Liver (tissue), 8 donors: ENCODE measurements at regions not wholly inside any gene's neighbourhood (a gene's known extent, or its start where the extent isn't known, plus 50 kb on each side); places are given as distances from the start of the nearest gene placed in this dataset.
"Not testable (repeated sequence)": the region's sequence is repeated elsewhere in the genome, so short reads cannot be mapped to it uniquely, and the experiment has no call there.

Source experiments
- DNase-seq: peaks from one replicate; pipeline ENCODE4 v3.0.0-alpha.2; 2017; ENCODE audit warnings: low spot score
- H3K27ac ChIP-seq, 2 donors: one replicate each; pipeline ENCODE4 v1.7.0; 2013; ENCODE audit warnings: inconsistent platforms in 2 of 2, low read length in 2 of 2, control low read depth in 1 of 2, low read depth in 1 of 2, mild to moderate bottlenecking in 1 of 2
- H3K27me3 ChIP-seq, 4 donors: one replicate each; pipeline versions ENCODE4 v1.6.1 to v1.7.0; 2013; ENCODE audit warnings: low read length in 3 of 4, inconsistent platforms in 1 of 4, mild to moderate bottlenecking in 1 of 4, moderate library complexity in 1 of 4; ENCODE audit not compliant: control insufficient read depth in 4 of 4, insufficient read depth in 4 of 4
- H3K36me3 ChIP-seq, 4 donors: one replicate each; pipeline versions ENCODE4 v1.6.1 to v1.7.0; 2013; ENCODE audit warnings: low read length in 3 of 4, mild to moderate bottlenecking in 3 of 4, low read depth in 1 of 4, moderate library complexity in 1 of 4; ENCODE audit not compliant: control insufficient read depth in 4 of 4, insufficient read depth in 3 of 4
- H3K4me1 ChIP-seq, 4 donors: one replicate each; pipeline versions ENCODE4 v1.6.1 to v1.7.0; 2013; ENCODE audit warnings: low read length in 3 of 4, mild to moderate bottlenecking in 3 of 4, moderate library complexity in 1 of 4; ENCODE audit not compliant: control insufficient read depth in 4 of 4, insufficient read depth in 4 of 4
- H3K4me3 ChIP-seq, 3 donors: one replicate each; pipeline versions ENCODE4 v1.6.1 to v1.7.0; 2013; ENCODE audit warnings: low read length in 3 of 3, control low read depth in 1 of 3, low read depth in 1 of 3, mild to moderate bottlenecking in 1 of 3
- H3K9ac ChIP-seq, 2 donors: one replicate each; pipeline ENCODE4 v1.7.0; 2013; ENCODE audit warnings: low read length in 2 of 2, mild to moderate bottlenecking in 2 of 2, moderate library complexity in 2 of 2, control low read depth in 1 of 2, low read depth in 1 of 2
- H3K9me3 ChIP-seq, 4 donors: one replicate each; pipeline versions ENCODE4 v1.6.1 to v1.7.0; 2013; ENCODE audit warnings: low read length in 3 of 4; ENCODE audit not compliant: control insufficient read depth in 4 of 4
- EGR1 ChIP-seq, 2 donors: IDR thresholded peaks; 2 replicates each; pipeline ENCODE4 v1.6.1; 2016 to 2018; ENCODE audit warnings: antibody characterized with exemption in 2 of 2, low read depth in 2 of 2
- FOXA1 ChIP-seq: IDR thresholded peaks from 2 replicates; pipeline ENCODE4 v1.6.1; 2016; ENCODE audit warnings: antibody characterized with exemption
- FOXA2 ChIP-seq: IDR thresholded peaks from 2 replicates; pipeline ENCODE4 v1.6.1; 2016; ENCODE audit warnings: antibody characterized with exemption
- GABPA ChIP-seq, 2 donors: IDR thresholded peaks in 1 of 2; conservative IDR thresholded peaks in 1 of 2; 2 replicates each; pipeline ENCODE4 v1.6.1; 2016; ENCODE audit warnings: antibody characterized with exemption in 2 of 2, mild to moderate bottlenecking in 1 of 2, moderate library complexity in 1 of 2
- HNF4A ChIP-seq, 2 donors: conservative IDR thresholded peaks; 2 replicates each; pipeline ENCODE4 v1.6.1; 2016; ENCODE audit warnings: antibody characterized with exemption in 2 of 2, mild to moderate bottlenecking in 2 of 2
- HNF4G ChIP-seq: IDR thresholded peaks from 2 replicates; pipeline ENCODE4 v1.6.1; 2016; ENCODE audit warnings: antibody characterized with exemption
- NR2F2 ChIP-seq: IDR thresholded peaks from 2 replicates; pipeline ENCODE4 v1.6.1; 2016; ENCODE audit warnings: antibody characterized with exemption
- RAD21 ChIP-seq, 2 donors: IDR thresholded peaks; 2 replicates each; pipeline ENCODE4 v1.6.1; 2016; ENCODE audit warnings: antibody characterized with exemption in 2 of 2, mild to moderate bottlenecking in 2 of 2
- RXRA ChIP-seq, 2 donors: IDR thresholded peaks; 2 replicates each; pipeline ENCODE4 v1.6.1; 2017 to 2018; ENCODE audit warnings: antibody characterized with exemption in 2 of 2, mild to moderate bottlenecking in 1 of 2
- SP1 ChIP-seq: IDR thresholded peaks from 2 replicates; pipeline ENCODE4 v1.6.1; 2018; ENCODE audit warnings: antibody characterized with exemption, mild to moderate bottlenecking
- TAF1 ChIP-seq: conservative IDR thresholded peaks from 2 replicates; pipeline ENCODE4 v1.6.1; 2016; ENCODE audit warnings: antibody characterized with exemption, mild to moderate bottlenecking
- YY1 ChIP-seq: IDR thresholded peaks from 2 replicates; pipeline ENCODE4 v1.6.1; 2016; ENCODE audit warnings: antibody characterized with exemption, mild to moderate bottlenecking
- WGBS: extraction: QIAGEN DNeasy Blood & Tissue Kit; methylation state at CpG from one replicate; pipeline ENCODE4 v1.1.7; 2013; 5-methylcytosine and 5-hydroxymethylcytosine counted together
- TF ChIP-seq, protein P1 (sequence below): fragments of 150-350 bp; IDR thresholded peaks from 2 replicates; pipeline ENCODE4 v1.5.1; 2017; ENCODE audit warnings: improper control_type of control experiment, low read depth, low read length; ENCODE audit not compliant: missing input control
- TF ChIP-seq, protein P2 (sequence below): IDR thresholded peaks from 2 replicates; pipeline ENCODE4 v1.6.1; 2016; ENCODE audit warnings: antibody characterized with exemption
- TF ChIP-seq, protein P3 (sequence below): IDR thresholded peaks from 2 replicates; pipeline ENCODE4 v1.6.1; 2016; ENCODE audit warnings: antibody characterized with exemption, mild to moderate bottlenecking
- TF ChIP-seq, protein P4 (sequence below): IDR thresholded peaks from 2 replicates; pipeline ENCODE4 v1.6.1; 2016; ENCODE audit warnings: antibody characterized with exemption
- donor health status: healthy.
- donor health status: healthy.
- donor health status: healthy.
- donor health status: healthy.
- donor health status: healthy.

DNA sequence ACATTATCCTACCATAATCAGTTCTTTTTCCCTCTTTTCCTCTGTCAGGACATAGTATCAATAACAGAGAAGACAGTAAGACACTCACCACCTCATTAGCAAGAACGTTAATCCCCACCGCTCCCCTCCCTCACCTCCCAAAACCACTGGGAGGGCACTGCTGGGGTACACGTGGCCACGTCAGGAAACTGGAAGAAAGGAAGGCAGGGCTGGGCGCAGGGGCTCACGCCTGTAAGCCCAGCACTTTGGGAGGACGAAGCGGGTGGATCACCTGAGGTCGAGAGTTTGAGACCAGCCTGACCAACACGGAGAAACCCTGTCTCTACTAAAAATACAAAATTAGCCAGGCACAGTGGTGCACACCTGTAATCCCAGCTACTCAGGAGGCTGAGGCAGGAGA, 142.3 kb downstream of the OR4M2 start:
- not testable (repeated sequence) for H3K4me3 ChIP-seq, H3K9ac ChIP-seq, H3K27ac ChIP-seq, H3K9me3 ChIP-seq, H3K27me3 ChIP-seq, H3K36me3 ChIP-seq, DNase-seq
- peaks cover 0 to 13% (median 3%) of the 10 kb centered on the region in 4 donors for H3K4me1 ChIP-seq
- WGBS, result 74% methylated on average over 10 of the region's 10 CpGs

DNA sequence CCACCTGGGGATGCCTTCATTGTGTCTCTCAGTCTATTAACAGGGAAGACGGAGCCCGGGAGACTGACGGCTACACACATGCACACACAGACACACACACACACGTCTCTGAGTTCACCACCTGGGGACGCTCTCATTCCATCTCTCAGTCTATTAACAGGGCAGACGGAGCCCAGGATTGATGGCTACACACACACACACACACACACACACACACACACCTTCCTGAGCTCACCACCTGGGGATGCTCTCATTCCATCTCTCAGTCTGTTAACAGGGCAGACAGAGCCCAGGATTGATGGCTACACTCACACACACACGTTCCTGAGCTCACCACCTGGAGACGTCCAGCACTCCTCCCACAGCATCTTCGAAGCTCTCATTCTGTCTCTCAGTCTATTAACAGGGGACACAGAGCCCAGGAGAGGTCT, 143.9 kb downstream of the OR4M2 start:
- Histone ChIP-seq H3K9me3 (no peaks in the 10 kb centered on the region), H3K9ac (no peak overlapping the region)

DNA sequence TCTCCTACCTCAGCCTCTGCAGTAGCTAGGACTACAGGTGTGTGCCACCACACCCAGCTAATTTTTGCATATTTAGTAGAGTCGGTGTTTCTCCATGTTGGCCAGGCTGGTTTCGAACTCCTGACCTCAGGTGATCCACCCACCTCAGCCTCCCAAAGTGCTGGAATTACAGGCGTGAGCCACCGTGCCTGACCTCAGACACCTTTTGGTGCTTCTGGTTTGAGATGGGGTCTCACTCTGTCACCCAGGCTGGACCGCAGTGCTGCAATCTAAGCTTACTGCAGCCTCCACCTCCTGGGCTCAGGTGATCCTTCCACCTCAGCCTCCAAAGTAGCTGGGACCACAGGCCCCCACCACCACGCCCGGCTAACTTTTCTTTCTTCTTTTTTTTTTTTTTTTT, 144.6 kb downstream of the OR4M2 start:
- not testable (repeated sequence) for H3K4me3 ChIP-seq, H3K27me3 ChIP-seq, H3K9ac ChIP-seq, H3K36me3 ChIP-seq, H3K9me3 ChIP-seq, H3K27ac ChIP-seq, DNase-seq
- 90% methylated on average over 7 of the region's 7 CpGs for WGBS
- H3K4me1 ChIP-seq, result peaks cover 0 to 29% (median 15%) of the 10 kb centered on the region in 4 donors

More for the DNA sequence above, 143.9 kb downstream of the OR4M2 start:
- H3K27ac ChIP-seq, result no peak overlapping the region
- peaks cover 0 to 29% (median 15%) of the 10 kb centered on the region in 4 donors for H3K4me1 ChIP-seq
- H3K36me3 ChIP-seq, result no peaks in the 10 kb centered on the region
- no peak overlapping the region for H3K4me3 ChIP-seq
- TF ChIP-seq, protein P1, sequence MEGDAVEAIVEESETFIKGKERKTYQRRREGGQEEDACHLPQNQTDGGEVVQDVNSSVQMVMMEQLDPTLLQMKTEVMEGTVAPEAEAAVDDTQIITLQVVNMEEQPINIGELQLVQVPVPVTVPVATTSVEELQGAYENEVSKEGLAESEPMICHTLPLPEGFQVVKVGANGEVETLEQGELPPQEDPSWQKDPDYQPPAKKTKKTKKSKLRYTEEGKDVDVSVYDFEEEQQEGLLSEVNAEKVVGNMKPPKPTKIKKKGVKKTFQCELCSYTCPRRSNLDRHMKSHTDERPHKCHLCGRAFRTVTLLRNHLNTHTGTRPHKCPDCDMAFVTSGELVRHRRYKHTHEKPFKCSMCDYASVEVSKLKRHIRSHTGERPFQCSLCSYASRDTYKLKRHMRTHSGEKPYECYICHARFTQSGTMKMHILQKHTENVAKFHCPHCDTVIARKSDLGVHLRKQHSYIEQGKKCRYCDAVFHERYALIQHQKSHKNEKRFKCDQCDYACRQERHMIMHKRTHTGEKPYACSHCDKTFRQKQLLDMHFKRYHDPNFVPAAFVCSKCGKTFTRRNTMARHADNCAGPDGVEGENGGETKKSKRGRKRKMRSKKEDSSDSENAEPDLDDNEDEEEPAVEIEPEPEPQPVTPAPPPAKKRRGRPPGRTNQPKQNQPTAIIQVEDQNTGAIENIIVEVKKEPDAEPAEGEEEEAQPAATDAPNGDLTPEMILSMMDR, result peak; percentile 41
- TF ChIP-seq EGR1 (IDR thresholded peaks at IDR 0.05; ENCODE audit: low read depth in 2 of 2) (no peak), HNF4A (conservative IDR thresholded peaks at IDR 0.05) (no peak), SP1 (no peak), FOXA1 (no peak), NR2F2 (no peak), RAD21 (IDR thresholded peaks at IDR 0.05) (peak; percentile 81 to 82), RXRA (IDR thresholded peaks at IDR 0.05) (no peak), TAF1 (no peak)
- TF ChIP-seq, protein P2, sequence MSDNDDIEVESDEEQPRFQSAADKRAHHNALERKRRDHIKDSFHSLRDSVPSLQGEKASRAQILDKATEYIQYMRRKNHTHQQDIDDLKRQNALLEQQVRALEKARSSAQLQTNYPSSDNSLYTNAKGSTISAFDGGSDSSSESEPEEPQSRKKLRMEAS, result no peak
- no peak for DNase-seq
- H3K27me3 ChIP-seq, result no peaks in the 10 kb centered on the region
- WGBS, result 61% methylated on average over 9 of the region's 9 CpGs

DNA sequence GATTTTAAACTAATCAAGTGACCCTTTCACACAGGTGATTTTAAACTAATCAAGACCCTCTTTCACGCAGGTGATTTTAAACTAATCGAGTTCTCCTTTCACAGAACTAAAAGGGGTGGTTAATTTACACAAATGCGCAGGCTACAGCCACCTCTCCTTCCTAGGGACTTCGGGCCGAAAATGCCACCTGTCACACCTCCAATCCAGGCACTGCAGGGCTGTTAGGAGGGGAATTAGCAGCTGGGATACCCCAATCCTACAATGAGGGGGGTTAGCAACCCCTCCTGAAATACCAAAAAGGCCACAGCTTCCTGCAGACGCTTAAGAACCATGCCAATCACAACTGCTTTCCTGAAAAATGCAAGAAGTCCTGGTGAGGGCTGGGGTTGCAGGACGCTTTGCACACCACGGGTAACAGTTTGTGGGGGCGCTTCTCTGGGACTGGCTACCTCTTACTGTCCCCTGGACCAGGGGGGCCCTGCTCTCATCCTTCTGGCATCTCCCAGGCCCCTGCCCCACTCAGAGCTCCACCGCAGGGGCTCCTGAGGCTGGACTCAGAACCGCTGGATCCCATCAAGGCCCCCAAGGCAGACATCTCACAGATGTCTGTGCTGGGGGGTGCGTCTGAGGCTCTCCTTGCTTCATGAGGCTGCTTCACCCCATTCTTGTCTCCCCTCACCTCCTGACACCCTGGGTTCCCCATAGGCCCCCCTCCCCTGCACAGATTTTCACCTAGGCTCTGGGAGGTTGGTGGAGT, 145.9 kb downstream of the OR4M2 start:
- H3K4me1 ChIP-seq, result peaks cover 0 to 29% (median 15%) of the 10 kb centered on the region in 4 donors
- DNase-seq, result no peak
- no peaks in the 10 kb centered on the region for H3K9me3 ChIP-seq
- WGBS, result 72% methylated on average over 12 of the region's 12 CpGs
- no peak overlapping the region for H3K9ac ChIP-seq
- H3K36me3 ChIP-seq, result no peaks in the 10 kb centered on the region
- no peaks in the 10 kb centered on the region for H3K27me3 ChIP-seq
- H3K27ac ChIP-seq, result no peak overlapping the region
- H3K4me3 ChIP-seq, result no peak overlapping the region
- TF ChIP-seq TAF1 (no peak), FOXA1 (no peak), SP1 (no peak), RXRA (IDR thresholded peaks at IDR 0.05) (no peak), GABPA (IDR thresholded peaks at IDR 0.05 in 1 of 2, conservative IDR thresholded peaks at IDR 0.05 in 1 of 2) (no peak), HNF4G (no peak), FOXA2 (no peak), YY1 (no peak), NR2F2 (no peak)
- TF ChIP-seq, protein P3, sequence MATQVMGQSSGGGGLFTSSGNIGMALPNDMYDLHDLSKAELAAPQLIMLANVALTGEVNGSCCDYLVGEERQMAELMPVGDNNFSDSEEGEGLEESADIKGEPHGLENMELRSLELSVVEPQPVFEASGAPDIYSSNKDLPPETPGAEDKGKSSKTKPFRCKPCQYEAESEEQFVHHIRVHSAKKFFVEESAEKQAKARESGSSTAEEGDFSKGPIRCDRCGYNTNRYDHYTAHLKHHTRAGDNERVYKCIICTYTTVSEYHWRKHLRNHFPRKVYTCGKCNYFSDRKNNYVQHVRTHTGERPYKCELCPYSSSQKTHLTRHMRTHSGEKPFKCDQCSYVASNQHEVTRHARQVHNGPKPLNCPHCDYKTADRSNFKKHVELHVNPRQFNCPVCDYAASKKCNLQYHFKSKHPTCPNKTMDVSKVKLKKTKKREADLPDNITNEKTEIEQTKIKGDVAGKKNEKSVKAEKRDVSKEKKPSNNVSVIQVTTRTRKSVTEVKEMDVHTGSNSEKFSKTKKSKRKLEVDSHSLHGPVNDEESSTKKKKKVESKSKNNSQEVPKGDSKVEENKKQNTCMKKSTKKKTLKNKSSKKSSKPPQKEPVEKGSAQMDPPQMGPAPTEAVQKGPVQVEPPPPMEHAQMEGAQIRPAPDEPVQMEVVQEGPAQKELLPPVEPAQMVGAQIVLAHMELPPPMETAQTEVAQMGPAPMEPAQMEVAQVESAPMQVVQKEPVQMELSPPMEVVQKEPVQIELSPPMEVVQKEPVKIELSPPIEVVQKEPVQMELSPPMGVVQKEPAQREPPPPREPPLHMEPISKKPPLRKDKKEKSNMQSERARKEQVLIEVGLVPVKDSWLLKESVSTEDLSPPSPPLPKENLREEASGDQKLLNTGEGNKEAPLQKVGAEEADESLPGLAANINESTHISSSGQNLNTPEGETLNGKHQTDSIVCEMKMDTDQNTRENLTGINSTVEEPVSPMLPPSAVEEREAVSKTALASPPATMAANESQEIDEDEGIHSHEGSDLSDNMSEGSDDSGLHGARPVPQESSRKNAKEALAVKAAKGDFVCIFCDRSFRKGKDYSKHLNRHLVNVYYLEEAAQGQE, result no peak
- TF ChIP-seq, protein P4, sequence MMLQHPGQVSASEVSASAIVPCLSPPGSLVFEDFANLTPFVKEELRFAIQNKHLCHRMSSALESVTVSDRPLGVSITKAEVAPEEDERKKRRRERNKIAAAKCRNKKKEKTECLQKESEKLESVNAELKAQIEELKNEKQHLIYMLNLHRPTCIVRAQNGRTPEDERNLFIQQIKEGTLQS, result no peak
- TF ChIP-seq, protein P2, result no peak
